Upper lobe of right lung (tissue), 1 donor: ENCODE measurements at regions not wholly inside any gene's neighbourhood (a gene's known extent, or its start where the extent isn't known, plus 50 kb on each side); places are given as distances from the start of the nearest gene placed in this dataset.
"Not testable (repeated sequence)": the region's sequence is repeated elsewhere in the genome, so short reads cannot be mapped to it uniquely, and the experiment has no call there.

Experiments
- ATAC-seq: fragments of 200-7000 bp; cut with Tn5 transposase; one replicate; pipeline ENCODE4 v1.9.1; 2020; ENCODE audit warnings: mild to moderate bottlenecking, moderate library complexity
- DNase-seq: peaks from one replicate; pipeline ENCODE4 v3.0.0-alpha.2; 2020
- H3K27ac ChIP-seq: fragments of 200-600 bp; one replicate; pipeline ENCODE4 v1.8.0; 2022
- H3K27me3 ChIP-seq: fragments of 200-600 bp; one replicate; pipeline ENCODE4 v1.8.0; 2022; ENCODE audit warnings: mild to moderate bottlenecking
- H3K36me3 ChIP-seq: fragments of 200-600 bp; one replicate; pipeline ENCODE4 v1.8.0; 2022
- H3K4me1 ChIP-seq: fragments of 200-600 bp; one replicate; pipeline ENCODE4 v1.8.0; 2022
- H3K4me3 ChIP-seq: fragments of 200-600 bp; one replicate; pipeline ENCODE4 v1.8.0; 2022; ENCODE audit warnings: mild to moderate bottlenecking
- H3K9me3 ChIP-seq: fragments of 200-600 bp; one replicate; pipeline ENCODE4 v1.8.0; 2022
- intact Hi-C: fragments of 100-400 bp; cut with DNase I; formaldehyde crosslinking; loops from one replicate; pipeline ENCODE4 v1.11.0; 2022
- TF ChIP-seq, protein P1 (sequence below): fragments of 200-600 bp; IDR thresholded peaks from one replicate; pipeline ENCODE4 v1.8.0; 2022; ENCODE audit warnings: antibody characterized with exemption
- donor health status: DM: no; HTN: yes; CAD: no; lungs with severe emphysema.

DNA sequence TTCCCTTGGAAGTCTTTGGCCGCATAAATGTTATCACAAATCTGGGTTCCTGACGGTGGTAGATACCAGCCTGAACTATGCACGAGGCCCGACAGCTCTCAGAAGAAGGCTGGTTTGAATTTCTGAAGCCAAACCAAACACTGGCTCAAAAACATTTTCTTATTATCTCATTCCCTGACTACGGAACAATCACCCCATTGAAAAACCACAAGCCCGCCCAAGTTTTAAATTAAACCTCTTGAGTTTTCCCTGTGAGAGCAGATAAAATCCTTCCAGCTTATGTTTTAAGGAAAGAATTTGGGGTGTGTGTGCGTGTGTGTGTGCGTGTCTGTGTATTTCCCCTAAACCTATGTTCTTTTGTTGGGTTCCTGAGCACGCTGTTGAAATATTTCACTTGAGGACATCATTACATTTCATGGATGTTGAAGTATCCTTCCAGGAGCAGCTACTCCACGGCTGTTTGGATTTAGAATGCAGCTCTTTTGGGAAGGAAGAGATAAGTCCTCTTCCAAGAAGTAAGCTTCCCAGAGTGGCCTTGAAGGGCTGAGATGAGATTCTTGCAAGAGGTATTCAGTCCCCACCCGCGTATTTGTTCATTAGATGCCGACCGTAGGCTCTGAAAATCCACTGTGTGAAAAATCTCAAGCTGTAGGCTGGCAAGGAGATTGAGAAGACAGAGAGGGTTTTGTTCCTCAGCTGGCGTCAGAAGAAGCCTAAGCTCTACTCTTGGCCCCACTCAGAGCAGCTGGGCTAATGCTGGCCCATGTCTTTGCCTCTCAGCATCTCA lies 131.0 kb upstream of the NCOR2 start:
- DNase-seq (no peak), ATAC-seq (peak; percentile 38)
- Histone ChIP-seq H3K4me1 (peaks cover 34% of the 10 kb centered on the region), H3K36me3 (no peaks in the 10 kb centered on the region), H3K27ac (peak overlapping the region; percentile 84), H3K9me3 (no peaks in the 10 kb centered on the region), H3K4me3 (peak overlapping the region; percentile 34), H3K27me3 (no peaks in the 10 kb centered on the region)
- intact Hi-C loops = no loop called here
- TF ChIP-seq, protein P1, sequence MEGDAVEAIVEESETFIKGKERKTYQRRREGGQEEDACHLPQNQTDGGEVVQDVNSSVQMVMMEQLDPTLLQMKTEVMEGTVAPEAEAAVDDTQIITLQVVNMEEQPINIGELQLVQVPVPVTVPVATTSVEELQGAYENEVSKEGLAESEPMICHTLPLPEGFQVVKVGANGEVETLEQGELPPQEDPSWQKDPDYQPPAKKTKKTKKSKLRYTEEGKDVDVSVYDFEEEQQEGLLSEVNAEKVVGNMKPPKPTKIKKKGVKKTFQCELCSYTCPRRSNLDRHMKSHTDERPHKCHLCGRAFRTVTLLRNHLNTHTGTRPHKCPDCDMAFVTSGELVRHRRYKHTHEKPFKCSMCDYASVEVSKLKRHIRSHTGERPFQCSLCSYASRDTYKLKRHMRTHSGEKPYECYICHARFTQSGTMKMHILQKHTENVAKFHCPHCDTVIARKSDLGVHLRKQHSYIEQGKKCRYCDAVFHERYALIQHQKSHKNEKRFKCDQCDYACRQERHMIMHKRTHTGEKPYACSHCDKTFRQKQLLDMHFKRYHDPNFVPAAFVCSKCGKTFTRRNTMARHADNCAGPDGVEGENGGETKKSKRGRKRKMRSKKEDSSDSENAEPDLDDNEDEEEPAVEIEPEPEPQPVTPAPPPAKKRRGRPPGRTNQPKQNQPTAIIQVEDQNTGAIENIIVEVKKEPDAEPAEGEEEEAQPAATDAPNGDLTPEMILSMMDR = no peak

DNA sequence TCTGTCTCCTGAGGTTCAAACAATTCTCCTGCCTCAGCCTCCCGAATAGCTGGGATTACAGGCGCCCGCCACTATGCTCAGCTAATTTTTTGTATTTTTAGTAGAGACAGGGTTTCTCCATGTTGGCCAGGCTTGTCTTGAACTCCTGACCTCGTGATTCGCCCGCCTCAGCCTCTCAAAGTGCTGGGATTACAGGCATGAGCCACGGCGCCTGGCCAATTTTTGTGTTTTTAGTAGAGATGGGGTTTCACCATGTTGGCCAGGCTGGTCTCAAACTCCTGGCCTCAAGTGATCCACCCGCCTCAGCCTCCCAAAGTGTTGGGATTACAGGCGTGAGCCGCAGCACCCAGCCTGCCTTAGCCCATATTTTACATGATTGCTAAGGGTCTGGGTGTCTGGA lies 130.3 kb upstream of the NCOR2 start:
- peaks cover 30% of the 10 kb centered on the region for H3K4me1 ChIP-seq
- H3K9me3 ChIP-seq, H3K36me3 ChIP-seq, DNase-seq, intact Hi-C loops, H3K27me3 ChIP-seq, H3K4me3 ChIP-seq, ATAC-seq: not testable (repeated sequence)
- H3K27ac ChIP-seq = peak overlapping the region; percentile 84

DNA sequence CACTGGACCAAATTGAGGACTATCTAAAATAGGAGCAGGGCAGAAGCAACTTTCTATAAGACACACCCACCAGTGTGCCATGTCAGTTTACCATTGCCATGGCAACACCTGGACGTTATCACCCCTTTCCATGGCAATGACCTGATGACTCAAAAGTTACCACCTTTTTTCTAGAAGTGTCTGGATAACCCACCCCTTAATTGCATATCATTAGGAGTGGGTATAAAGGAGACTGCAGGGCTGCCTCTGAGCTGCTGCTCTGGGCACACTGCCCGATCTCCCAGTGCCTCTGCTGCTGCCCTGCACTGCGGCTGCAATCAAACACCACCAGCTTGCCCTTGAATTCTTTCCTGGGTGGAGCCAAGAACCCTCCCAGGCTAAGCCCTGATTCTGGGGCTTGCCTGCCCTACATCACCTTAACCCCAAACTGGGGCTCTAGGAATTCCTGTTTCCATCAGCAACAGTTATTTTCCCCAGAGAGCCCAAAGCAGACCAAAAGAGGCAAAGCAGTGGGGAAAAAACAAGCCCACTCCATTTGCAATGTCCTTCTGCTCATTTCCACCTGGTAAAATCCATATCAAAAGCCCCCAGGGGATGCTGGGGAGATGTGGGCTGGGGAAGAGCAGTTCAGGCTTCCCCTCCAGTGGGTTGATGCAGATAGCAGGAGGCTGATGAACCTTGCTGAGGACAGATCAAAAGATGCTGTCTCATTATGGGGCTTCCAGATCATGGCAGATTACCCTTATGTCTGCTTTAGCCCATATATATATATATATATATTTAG lies 129.5 kb upstream of the NCOR2 start:
- Histone ChIP-seq H3K27ac (peak overlapping the region; percentile 84), H3K36me3 (no peaks in the 10 kb centered on the region), H3K27me3 (no peaks in the 10 kb centered on the region), H3K4me3 (no peak overlapping the region), H3K9me3 (no peaks in the 10 kb centered on the region), H3K4me1 (peaks cover 29% of the 10 kb centered on the region)
- DNase-seq (no peak), ATAC-seq (no peak)
- intact Hi-C loops = no loop called here
- TF ChIP-seq, protein P1 = no peak

DNA sequence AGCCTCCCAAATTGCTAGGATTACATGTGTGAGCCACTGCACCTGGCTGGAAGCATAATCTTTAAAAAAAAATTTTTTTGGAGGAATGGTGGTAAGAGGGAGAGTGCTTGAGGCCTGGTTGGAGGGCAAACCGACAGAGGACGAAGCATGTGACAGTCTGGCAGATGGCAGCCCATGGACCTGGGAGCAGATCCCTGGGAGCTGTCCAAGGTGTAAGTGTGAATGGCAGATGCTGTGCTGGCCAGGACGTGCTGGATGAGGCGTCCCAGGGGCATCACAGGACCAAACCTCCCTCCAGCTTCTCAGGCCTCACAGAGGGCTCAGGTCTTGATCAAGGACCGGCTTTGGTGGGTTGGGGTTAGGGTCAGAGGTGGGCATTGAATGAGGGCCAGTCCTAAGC lies 128.4 kb upstream of the NCOR2 start:
- Histone ChIP-seq H3K9me3 (no peaks in the 10 kb centered on the region), H3K27me3 (no peaks in the 10 kb centered on the region), H3K27ac (no peak overlapping the region), H3K36me3 (no peaks in the 10 kb centered on the region), H3K4me1 (peaks cover 19% of the 10 kb centered on the region), H3K4me3 (no peak overlapping the region)
- no peak for DNase-seq
- TF ChIP-seq, protein P1 = no peak
- no peak for ATAC-seq
- intact Hi-C loops = no loop called here

DNA sequence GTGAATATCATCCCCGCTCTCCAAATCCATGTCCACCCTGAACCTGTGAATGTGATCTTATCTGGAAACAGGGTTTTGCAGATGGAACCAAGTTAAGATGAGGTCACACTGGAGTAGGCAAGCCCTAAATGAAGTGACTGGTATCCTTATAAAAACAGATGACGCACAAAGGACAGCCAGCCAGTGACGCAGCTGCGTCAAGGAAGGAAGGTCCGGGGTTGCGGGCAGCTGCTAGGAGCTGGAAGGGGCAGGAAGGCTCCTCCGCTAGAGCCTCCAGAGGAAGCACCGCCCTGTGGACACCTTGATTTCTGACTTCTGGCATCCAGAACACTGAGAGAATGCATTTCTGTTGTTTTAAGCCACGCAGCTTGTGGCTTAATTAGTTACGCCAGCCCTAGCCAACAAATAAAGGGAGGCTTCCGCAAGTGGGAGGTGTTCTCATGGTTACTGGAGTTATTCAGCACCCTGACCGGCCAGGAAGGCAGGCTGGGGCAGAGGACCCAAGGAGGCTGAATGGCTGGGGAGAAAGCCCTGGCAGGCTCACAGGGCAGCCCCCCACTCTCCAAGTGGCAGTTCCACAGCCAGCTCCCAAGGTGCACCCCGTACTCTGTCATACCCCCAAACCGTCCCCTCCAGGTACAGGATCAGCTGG lies 127.6 kb upstream of the NCOR2 start:
- ATAC-seq (no peak), DNase-seq (no peak)
- H3K9me3 ChIP-seq = no peaks in the 10 kb centered on the region
- H3K36me3 ChIP-seq = no peaks in the 10 kb centered on the region
- H3K4me3 ChIP-seq = no peak overlapping the region
- intact Hi-C loops = no loop called here
- TF ChIP-seq, protein P1 = no peak
- H3K4me1 ChIP-seq = peaks cover 11% of the 10 kb centered on the region
- no peaks in the 10 kb centered on the region for H3K27me3 ChIP-seq
- no peak overlapping the region for H3K27ac ChIP-seq

DNA sequence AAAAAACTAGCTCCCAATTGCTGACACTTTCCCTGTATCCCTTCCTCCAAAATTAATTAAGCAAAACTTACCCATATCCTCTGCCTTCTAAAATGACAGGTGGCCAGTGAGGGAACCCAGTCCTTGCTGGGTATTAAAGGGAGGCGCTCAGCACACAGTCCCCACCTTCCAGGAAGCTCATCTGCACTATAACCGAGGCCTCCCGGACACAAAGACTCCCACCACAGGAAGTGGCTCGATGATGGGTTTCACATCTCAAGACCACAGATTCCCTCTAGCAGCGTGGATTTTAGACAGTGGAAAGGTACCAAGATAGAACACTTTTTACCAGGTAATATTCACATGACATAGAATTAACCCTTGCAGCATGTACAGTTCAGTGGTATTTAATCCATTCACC lies 126.8 kb upstream of the NCOR2 start:
- Histone ChIP-seq H3K4me1 (peaks cover 11% of the 10 kb centered on the region), H3K4me3 (no peak overlapping the region), H3K27me3 (no peaks in the 10 kb centered on the region), H3K36me3 (no peaks in the 10 kb centered on the region), H3K9me3 (no peaks in the 10 kb centered on the region), H3K27ac (no peak overlapping the region)
- TF ChIP-seq, protein P1 = no peak
- no peak for ATAC-seq
- intact Hi-C loops = no loop called here
- DNase-seq = no peak
